Ovary (tissue), 3 donors: ENCODE measurements at regions not wholly inside any gene's neighbourhood (a gene's known extent, or its start where the extent isn't known, plus 50 kb on each side); places are given as distances from the start of the nearest gene placed in this dataset.

Experiments
- CTCF ChIP-seq, 3 donors: fragments of 450-650 bp in 2 of 3; fragments of 200-600 bp in 1 of 3; IDR thresholded peaks; one replicate each; pipeline versions ENCODE4 v1.5.1 to v1.8.0; 2016 to 2022; ENCODE audit warnings: antibody characterized with exemption in 3 of 3, mild to moderate bottlenecking in 1 of 3
- EP300 ChIP-seq: sonication (generic); formaldehyde crosslinking; IDR thresholded peaks from one replicate; pipeline ENCODE4 v1.6.1; 2017; ENCODE audit warnings: antibody characterized with exemption
- POLR2A ChIP-seq: fragments of 450-650 bp; IDR thresholded peaks from one replicate; pipeline ENCODE4 v1.6.1; 2017; ENCODE audit warnings: antibody characterized with exemption, mild to moderate bottlenecking, moderate library complexity
- donor health status: DM: no; HTN: no; CAD: no.

- no peak for TF ChIP-seq POLR2A
- TF ChIP-seq CTCF (IDR thresholded peaks at IDR 0.05): no peak
- no peak for TF ChIP-seq EP300
Measured at GRCh38 chr9:119793218-119793617, 424.0 kb upstream of the BRINP1 start.
